PC-9 (cell line): ENCODE measurements at regions not wholly inside any gene's neighbourhood (a gene's known extent, or its start where the extent isn't known, plus 50 kb on each side); places are given as distances from the start of the nearest gene placed in this dataset.

ENCODE experiments used
- EZH2 ChIP-seq: fragments of 200-600 bp; sonication (generic); IDR thresholded peaks from 2 replicates; pipeline ENCODE4 v1.8.0; 2017; ENCODE audit warnings: antibody characterized with exemption, low read depth
- TF ChIP-seq, protein P1 (sequence below): fragments of 200-600 bp; sonication (generic); conservative IDR thresholded peaks from 2 replicates; pipeline ENCODE4 v1.6.1; 2017; ENCODE audit warnings: mixed run types, antibody characterized with exemption, mild to moderate bottlenecking, moderate library complexity

DNA sequence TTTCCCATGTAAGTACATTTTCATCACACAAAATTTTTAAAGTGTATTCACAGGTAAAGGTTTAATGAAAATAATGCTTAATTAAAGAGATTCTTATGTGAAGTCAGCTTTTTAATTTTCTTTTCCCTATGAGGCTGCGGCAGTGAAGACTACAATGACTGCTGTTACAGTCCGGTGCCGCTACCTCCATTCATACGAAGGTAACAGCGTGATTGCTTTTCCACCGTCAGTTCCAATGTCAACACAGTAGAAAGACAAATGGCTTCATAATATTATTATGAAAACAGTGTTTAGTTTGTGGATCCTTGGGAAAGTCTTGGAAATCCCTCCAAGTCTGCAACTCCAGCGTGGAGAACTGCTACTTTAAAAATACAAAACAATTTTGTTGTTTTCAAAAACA is 254.9 kb upstream of the NRIP1 start:
- TF ChIP-seq, protein P1, sequence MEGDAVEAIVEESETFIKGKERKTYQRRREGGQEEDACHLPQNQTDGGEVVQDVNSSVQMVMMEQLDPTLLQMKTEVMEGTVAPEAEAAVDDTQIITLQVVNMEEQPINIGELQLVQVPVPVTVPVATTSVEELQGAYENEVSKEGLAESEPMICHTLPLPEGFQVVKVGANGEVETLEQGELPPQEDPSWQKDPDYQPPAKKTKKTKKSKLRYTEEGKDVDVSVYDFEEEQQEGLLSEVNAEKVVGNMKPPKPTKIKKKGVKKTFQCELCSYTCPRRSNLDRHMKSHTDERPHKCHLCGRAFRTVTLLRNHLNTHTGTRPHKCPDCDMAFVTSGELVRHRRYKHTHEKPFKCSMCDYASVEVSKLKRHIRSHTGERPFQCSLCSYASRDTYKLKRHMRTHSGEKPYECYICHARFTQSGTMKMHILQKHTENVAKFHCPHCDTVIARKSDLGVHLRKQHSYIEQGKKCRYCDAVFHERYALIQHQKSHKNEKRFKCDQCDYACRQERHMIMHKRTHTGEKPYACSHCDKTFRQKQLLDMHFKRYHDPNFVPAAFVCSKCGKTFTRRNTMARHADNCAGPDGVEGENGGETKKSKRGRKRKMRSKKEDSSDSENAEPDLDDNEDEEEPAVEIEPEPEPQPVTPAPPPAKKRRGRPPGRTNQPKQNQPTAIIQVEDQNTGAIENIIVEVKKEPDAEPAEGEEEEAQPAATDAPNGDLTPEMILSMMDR, result no peak
- no peak for TF ChIP-seq EZH2
